ENCODE measurements at regions not wholly inside any gene's neighbourhood (a gene's known extent, or its start where the extent isn't known, plus 50 kb on each side); places are given as distances from the start of the nearest gene placed in this dataset.

GRCh38 chr12:88802096-88802706 is 221.9 kb upstream of the KITLG start:
- Mint-ChIP-seq H3K4me1 (ENCODE audit: low read depth) (no peaks in the 10 kb centered on the region), H3K27me3 (ENCODE audit: insufficient read depth) (peaks cover 2% of the 10 kb centered on the region), H3K4me3 (no peak overlapping the region), H3K9me3 (peaks cover 9% of the 10 kb centered on the region), H3K27ac (no peak overlapping the region), H3K36me3 (ENCODE audit: low read depth) (no peaks in the 10 kb centered on the region)
- no peak for DNase-seq (ENCODE audit: low spot score)
- intact Hi-C loops (cut with micrococcal nuclease): no loop called here

DNA sequence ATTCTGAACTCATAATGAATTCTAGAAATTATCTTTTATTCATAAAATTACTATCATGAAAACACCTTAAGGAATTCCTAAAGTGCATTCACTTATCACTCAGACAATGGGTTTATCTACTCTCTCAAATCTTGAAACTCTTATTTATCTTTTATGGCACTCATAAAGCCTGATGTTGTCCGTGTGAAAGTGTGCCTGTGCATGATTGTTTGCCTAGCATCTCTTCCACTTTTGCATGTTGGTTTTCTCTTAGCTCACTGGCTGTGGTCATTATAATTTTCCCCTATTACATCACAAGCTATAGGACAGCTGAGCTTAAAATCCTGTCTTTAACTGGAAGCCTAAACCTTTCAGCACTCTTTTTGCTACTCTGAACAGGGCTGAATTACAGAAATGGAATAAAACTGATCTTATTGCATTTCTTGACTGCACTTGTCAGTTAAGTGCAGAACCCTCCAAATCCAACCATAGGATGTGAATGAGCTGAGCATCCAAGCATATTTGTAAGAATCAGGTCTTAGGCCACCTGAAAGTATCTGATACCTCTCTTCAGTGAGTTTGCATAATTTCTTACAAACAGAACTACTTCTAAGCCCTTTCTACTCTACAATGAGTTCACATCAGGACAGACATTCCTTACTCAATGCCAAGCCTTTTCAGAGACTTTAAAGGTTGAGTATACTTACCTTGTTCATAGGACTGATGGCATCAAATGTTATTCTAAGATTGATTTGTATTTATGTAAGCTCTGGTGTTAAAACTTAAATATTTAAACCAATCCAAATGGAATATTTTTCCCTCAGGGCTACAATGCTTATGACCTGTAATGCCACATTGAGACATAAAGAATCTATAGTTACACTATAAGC is 221.2 kb upstream of the KITLG start:
- no peak overlapping the region for H3K27ac Mint-ChIP-seq
- intact Hi-C loops (cut with micrococcal nuclease): no loop called here
- H3K4me1 Mint-ChIP-seq (ENCODE audit: low read depth): no peaks in the 10 kb centered on the region
- DNase-seq (ENCODE audit: low spot score): no peak
- peaks cover 9% of the 10 kb centered on the region for H3K9me3 Mint-ChIP-seq
- H3K4me3 Mint-ChIP-seq: no peak overlapping the region
- no peaks in the 10 kb centered on the region for H3K36me3 Mint-ChIP-seq (ENCODE audit: low read depth)
- peaks cover 2% of the 10 kb centered on the region for H3K27me3 Mint-ChIP-seq (ENCODE audit: insufficient read depth)

GRCh38 chr12:88793096-88793495 is 212.8 kb upstream of the KITLG start:
- H3K27ac Mint-ChIP-seq: no peak overlapping the region
- H3K9me3 Mint-ChIP-seq: peaks cover 23% of the 10 kb centered on the region
- H3K36me3 Mint-ChIP-seq (ENCODE audit: low read depth): no peaks in the 10 kb centered on the region
- H3K4me1 Mint-ChIP-seq (ENCODE audit: low read depth): no peaks in the 10 kb centered on the region
- H3K27me3 Mint-ChIP-seq (ENCODE audit: insufficient read depth): no peaks in the 10 kb centered on the region
- intact Hi-C loops (cut with micrococcal nuclease): no loop called here
- DNase-seq (ENCODE audit: low spot score): no peak
- H3K4me3 Mint-ChIP-seq: no peak overlapping the region

DNA sequence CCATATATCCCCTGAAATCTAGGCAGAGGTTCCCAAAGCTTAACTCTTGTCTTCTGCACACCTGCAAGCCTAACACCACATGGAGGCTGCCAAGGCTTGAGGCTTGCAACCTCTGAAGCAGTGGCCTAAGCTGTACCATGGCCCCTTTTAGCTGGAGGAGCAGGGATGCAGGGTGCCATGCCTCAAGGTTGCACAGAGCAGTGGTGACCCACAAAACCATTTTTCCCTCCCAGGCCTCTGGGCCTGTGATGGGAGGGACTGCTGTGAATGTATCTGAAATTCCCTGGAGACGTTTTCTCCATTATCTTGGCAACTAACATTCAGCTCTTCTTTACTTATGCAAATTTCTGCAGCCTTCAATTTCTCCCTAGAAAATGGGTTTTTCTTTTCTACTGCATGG is 210.0 kb upstream of the KITLG start:
- Mint-ChIP-seq H3K27ac (no peak overlapping the region), H3K27me3 (ENCODE audit: insufficient read depth) (no peaks in the 10 kb centered on the region), H3K36me3 (ENCODE audit: low read depth) (no peaks in the 10 kb centered on the region), H3K4me1 (ENCODE audit: low read depth) (no peaks in the 10 kb centered on the region), H3K4me3 (no peak overlapping the region), H3K9me3 (peaks cover 23% of the 10 kb centered on the region)
- no peak for DNase-seq (ENCODE audit: low spot score)
- intact Hi-C loops (cut with micrococcal nuclease): no loop called here

DNA sequence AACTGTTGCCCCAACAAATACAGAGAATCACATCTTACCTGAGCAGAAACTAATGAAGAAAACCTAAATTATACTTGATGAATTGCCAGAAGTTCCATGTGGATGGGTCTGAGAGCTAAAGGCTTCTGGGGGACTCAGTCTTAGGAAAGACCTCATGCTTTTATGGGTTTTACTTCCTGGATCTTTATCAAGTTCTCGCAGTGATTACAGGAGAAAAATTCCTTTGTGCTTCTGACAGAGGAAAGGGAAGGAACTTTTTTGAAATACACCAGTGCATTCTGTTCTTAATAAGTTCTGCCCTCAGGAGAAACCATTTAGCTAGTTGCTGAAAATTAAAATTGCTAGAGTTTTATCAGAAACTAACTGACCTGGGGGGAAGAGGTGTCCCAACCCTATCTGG is 203.9 kb upstream of the KITLG start:
- Mint-ChIP-seq H3K4me3 (no peak overlapping the region), H3K9me3 (peaks cover 2% of the 10 kb centered on the region), H3K4me1 (ENCODE audit: low read depth) (no peaks in the 10 kb centered on the region), H3K27ac (no peak overlapping the region), H3K27me3 (ENCODE audit: insufficient read depth) (no peaks in the 10 kb centered on the region), H3K36me3 (ENCODE audit: low read depth) (no peaks in the 10 kb centered on the region)
- intact Hi-C loops (cut with micrococcal nuclease): no loop called here
- DNase-seq (ENCODE audit: low spot score): no peak

GRCh38 chr12:88782351-88782750 is 202.1 kb upstream of the KITLG start:
- Mint-ChIP-seq H3K27me3 (ENCODE audit: insufficient read depth) (no peaks in the 10 kb centered on the region), H3K27ac (no peak overlapping the region), H3K9me3 (no peaks in the 10 kb centered on the region), H3K36me3 (ENCODE audit: low read depth) (no peaks in the 10 kb centered on the region), H3K4me1 (ENCODE audit: low read depth) (no peaks in the 10 kb centered on the region), H3K4me3 (no peak overlapping the region)
- DNase-seq (ENCODE audit: low spot score): no peak
- intact Hi-C loops (cut with micrococcal nuclease): no loop called here

DNA sequence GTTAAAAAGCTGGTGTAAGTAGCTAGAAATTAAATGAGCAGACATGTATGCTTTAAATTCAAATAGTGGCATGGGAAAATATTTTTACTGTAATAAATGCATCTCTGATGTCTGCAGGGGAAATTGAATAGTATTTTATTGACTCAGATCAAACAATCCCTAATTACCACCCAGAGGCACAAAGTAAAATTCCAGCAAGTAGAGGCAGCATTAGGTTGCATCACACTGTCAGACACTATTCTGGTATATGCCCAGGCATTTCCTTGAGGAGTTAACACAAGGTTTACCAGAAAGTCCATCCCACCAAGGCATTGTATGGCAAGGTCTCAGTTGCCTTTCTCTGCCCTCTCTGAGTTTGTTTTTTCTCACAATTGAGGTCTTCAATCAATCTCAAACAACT is 201.6 kb upstream of the KITLG start:
- H3K9me3 Mint-ChIP-seq: no peaks in the 10 kb centered on the region
- H3K36me3 Mint-ChIP-seq (ENCODE audit: low read depth): no peaks in the 10 kb centered on the region
- no peaks in the 10 kb centered on the region for H3K4me1 Mint-ChIP-seq (ENCODE audit: low read depth)
- DNase-seq (ENCODE audit: low spot score): no peak
- no peak overlapping the region for H3K4me3 Mint-ChIP-seq
- no peaks in the 10 kb centered on the region for H3K27me3 Mint-ChIP-seq (ENCODE audit: insufficient read depth)
- intact Hi-C loops (cut with micrococcal nuclease): no loop called here
- no peak overlapping the region for H3K27ac Mint-ChIP-seq

- H3K27me3 Mint-ChIP-seq (ENCODE audit: insufficient read depth): no peaks in the 10 kb centered on the region
- intact Hi-C loops (cut with micrococcal nuclease): no loop called here
- no peaks in the 10 kb centered on the region for H3K36me3 Mint-ChIP-seq (ENCODE audit: low read depth)
- H3K27ac Mint-ChIP-seq: no peak overlapping the region
- H3K4me3 Mint-ChIP-seq: no peak overlapping the region
- DNase-seq (ENCODE audit: low spot score): no peak
- no peaks in the 10 kb centered on the region for H3K4me1 Mint-ChIP-seq (ENCODE audit: low read depth)
- no peaks in the 10 kb centered on the region for H3K9me3 Mint-ChIP-seq
These were observed 197.8 kb upstream of the KITLG start for GRCh38 chr12:88778064-88778463.

DNA sequence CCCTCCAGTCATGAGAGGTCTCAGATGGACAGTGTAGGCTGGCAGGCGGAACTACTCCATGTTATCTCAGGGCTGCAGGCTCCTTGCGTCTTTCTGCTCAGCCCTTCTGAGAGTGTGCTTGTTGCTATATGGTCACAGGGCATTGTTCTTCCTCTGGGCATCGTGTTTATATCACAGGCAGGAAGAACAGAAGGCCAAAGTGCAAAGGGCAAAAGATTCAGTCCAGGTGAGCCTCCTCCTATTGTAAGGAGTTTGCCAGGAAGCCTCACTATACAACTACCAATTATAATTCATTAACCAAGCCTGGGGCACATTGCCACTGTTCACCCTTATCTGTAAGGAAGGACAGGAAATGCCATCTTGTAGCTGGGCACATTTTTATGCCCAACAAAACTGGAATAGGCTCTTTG is 195.5 kb upstream of the KITLG start:
- Mint-ChIP-seq H3K36me3 (ENCODE audit: low read depth) (no peaks in the 10 kb centered on the region), H3K4me3 (no peak overlapping the region), H3K27me3 (ENCODE audit: insufficient read depth) (no peaks in the 10 kb centered on the region), H3K4me1 (ENCODE audit: low read depth) (no peaks in the 10 kb centered on the region), H3K9me3 (no peaks in the 10 kb centered on the region), H3K27ac (no peak overlapping the region)
- intact Hi-C loops (cut with micrococcal nuclease): no loop called here
- no peak for DNase-seq (ENCODE audit: low spot score)

DNA sequence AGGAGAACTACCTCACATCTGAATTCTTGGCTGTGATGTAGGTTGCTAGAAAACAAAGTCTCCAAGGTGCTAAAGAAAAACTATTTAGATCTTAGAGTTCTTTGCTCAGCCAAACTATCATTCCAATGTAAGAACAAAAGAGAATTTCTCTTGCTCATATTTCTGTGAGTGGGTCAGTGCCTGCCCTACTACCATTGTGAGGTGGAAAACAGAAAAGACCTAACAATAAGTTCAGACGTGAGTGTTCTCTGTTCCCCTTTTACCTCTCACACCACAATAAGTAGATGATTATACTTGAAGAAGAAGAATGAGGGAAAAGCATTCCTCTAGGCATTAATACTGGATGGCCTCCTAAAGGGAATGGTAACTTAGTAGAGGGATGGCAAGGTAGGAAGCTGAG is 187.4 kb upstream of the KITLG start:
- no peak overlapping the region for H3K27ac Mint-ChIP-seq
- H3K4me3 Mint-ChIP-seq: no peak overlapping the region
- DNase-seq (ENCODE audit: low spot score): no peak
- intact Hi-C loops (cut with micrococcal nuclease): no loop called here
- no peaks in the 10 kb centered on the region for H3K4me1 Mint-ChIP-seq (ENCODE audit: low read depth)
- no peaks in the 10 kb centered on the region for H3K27me3 Mint-ChIP-seq (ENCODE audit: insufficient read depth)
- no peaks in the 10 kb centered on the region for H3K9me3 Mint-ChIP-seq
- H3K36me3 Mint-ChIP-seq (ENCODE audit: low read depth): no peaks in the 10 kb centered on the region

- no peak for DNase-seq (ENCODE audit: low spot score)
- H3K27me3 Mint-ChIP-seq (ENCODE audit: insufficient read depth): no peaks in the 10 kb centered on the region
- no peaks in the 10 kb centered on the region for H3K9me3 Mint-ChIP-seq
- H3K27ac Mint-ChIP-seq: no peak overlapping the region
- intact Hi-C loops (cut with micrococcal nuclease): no loop called here
- no peaks in the 10 kb centered on the region for H3K4me1 Mint-ChIP-seq (ENCODE audit: low read depth)
- H3K4me3 Mint-ChIP-seq: no peak overlapping the region
- no peaks in the 10 kb centered on the region for H3K36me3 Mint-ChIP-seq (ENCODE audit: low read depth)
These were observed 184.7 kb upstream of the KITLG start for GRCh38 chr12:88764781-88765480.

GRCh38 chr12:88763536-88764100 is 183.3 kb upstream of the KITLG start:
- no peak overlapping the region for H3K27ac Mint-ChIP-seq
- no peak overlapping the region for H3K4me3 Mint-ChIP-seq
- DNase-seq (ENCODE audit: low spot score): no peak
- intact Hi-C loops (cut with micrococcal nuclease): no loop called here
- H3K9me3 Mint-ChIP-seq: no peaks in the 10 kb centered on the region
- no peaks in the 10 kb centered on the region for H3K27me3 Mint-ChIP-seq (ENCODE audit: insufficient read depth)
- H3K4me1 Mint-ChIP-seq (ENCODE audit: low read depth): no peaks in the 10 kb centered on the region
- no peaks in the 10 kb centered on the region for H3K36me3 Mint-ChIP-seq (ENCODE audit: low read depth)

DNA sequence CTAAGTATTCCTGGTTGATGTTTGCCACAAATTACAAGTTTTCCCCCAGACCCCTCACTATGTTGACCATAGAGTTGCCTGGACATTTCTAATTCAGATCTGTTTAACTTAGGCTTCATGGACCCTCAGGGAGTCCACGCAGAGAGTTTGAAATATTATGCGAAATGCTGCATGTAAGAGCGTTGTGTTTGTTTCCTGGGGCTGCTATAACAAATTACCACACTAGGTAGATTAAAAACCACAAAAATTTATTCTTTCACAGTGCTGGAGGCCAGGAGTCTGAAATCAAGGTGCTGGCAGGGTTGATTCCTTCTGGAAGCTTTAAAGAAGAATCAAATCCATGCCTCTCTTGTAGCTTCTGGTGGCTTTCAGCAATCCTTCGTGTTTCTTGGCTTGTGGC is 177.9 kb upstream of the KITLG start:
- Mint-ChIP-seq H3K27me3 (ENCODE audit: insufficient read depth) (no peaks in the 10 kb centered on the region), H3K27ac (no peak overlapping the region), H3K4me1 (ENCODE audit: low read depth) (no peaks in the 10 kb centered on the region), H3K9me3 (no peaks in the 10 kb centered on the region), H3K4me3 (no peak overlapping the region), H3K36me3 (ENCODE audit: low read depth) (no peaks in the 10 kb centered on the region)
- intact Hi-C loops (cut with micrococcal nuclease): no loop called here
- no peak for DNase-seq (ENCODE audit: low spot score)

Measured in activated T-helper 1 cell treated with anti-CD3 and anti-CD28 coated beads, Interleukin-12 subunit alpha, Interleukin-12 subunit beta, Interleukin-2, Interleukin-4 antibody, amounts not matched to agents 30 ng/mL and 10 ng/mL and 1 ng/mL, durations not matched to agents 14 hours and 24 hours and 36 hours (primary cell).